Endothelial cell of umbilical vein (primary cell): ENCODE measurements at regions not wholly inside any gene's neighbourhood (a gene's known extent, or its start where the extent isn't known, plus 50 kb on each side); places are given as distances from the start of the nearest gene placed in this dataset.

ENCODE experiments used
- BruUV-seq: library from RNA; stranded (reverse); fragments of 400-500 nt; replicated peaks from 2 replicates; lab custom pipeline; 2021; lab: Mats Ljungman, UMichigan
- CTCF ChIA-PET: fragments of 300-600, 350-600 bp; sonication (Branson Sonifier 250); formaldehyde crosslinking; loops from one replicate; lab custom pipeline; 2021; ENCODE audit warnings: antibody characterized with exemption, inconsistent platforms; lab: Charles Lee
- POLR2A ChIA-PET: fragments of 300-600, 350-600 bp; sonication (Branson Sonifier 250); formaldehyde crosslinking; loops from one replicate; lab custom pipeline; 2021; ENCODE audit warnings: antibody characterized with exemption, inconsistent platforms; lab: Charles Lee
- DNase-seq: peaks from one replicate; pipeline ENCODE4 v3.0.0-alpha.2; 2011; ENCODE audit warnings: low read depth, low spot score
- FAIRE-seq: peaks from 2 replicates; lab custom pipeline; 2011; peaks lifted over from hg19 to GRCh38; lab: Jason Lieb, UNC
- H2AFZ ChIP-seq: 2 replicates; pipeline ENCODE4 v1.6.0; 2012; ENCODE audit warnings: low read depth, low read length, control low read depth, inconsistent platforms
- H3K27ac ChIP-seq: 2 replicates; pipeline ENCODE4 v1.5.1; 2011; ENCODE audit warnings: low read depth, mild to moderate bottlenecking, control low read depth, low read length, moderate library complexity; ENCODE audit not compliant: insufficient read depth
- H3K27me3 ChIP-seq, 2 experiments: 2 replicates each; pipeline versions ENCODE4 v1.6.0 to v1.6.1; 2011; ENCODE audit warnings: low read length in 2 of 2, mixed read lengths in 1 of 2; ENCODE audit not compliant: control insufficient read depth in 2 of 2, insufficient read depth in 2 of 2
- H3K36me3 ChIP-seq, 2 experiments: 2 replicates in 1 of 2; 3 replicates in 1 of 2; pipeline ENCODE4 v1.5.1; 2011; ENCODE audit warnings: low read length in 2 of 2, mild to moderate bottlenecking in 1 of 2, moderate library complexity in 1 of 2; ENCODE audit not compliant: control insufficient read depth in 2 of 2, insufficient read depth in 2 of 2; ENCODE audit errors: extremely low read depth in 1 of 2
- H3K4me1 ChIP-seq: 3 replicates; pipeline ENCODE4 v1.5.1; 2011; ENCODE audit warnings: mild to moderate bottlenecking, low read length; ENCODE audit not compliant: control insufficient read depth, insufficient read depth; ENCODE audit errors: extremely low read depth
- H3K4me2 ChIP-seq: 2 replicates; pipeline ENCODE4 v1.6.1; 2011; ENCODE audit warnings: low read length, control low read depth, mixed read lengths; ENCODE audit not compliant: insufficient read depth
- H3K4me3 ChIP-seq, 3 experiments: fragments of 200-600 bp in 1 of 3; sonication (generic), shearing (Covaris generic) in 1 of 3; replicated peaks in 1 of 3; 2 replicates each; pipeline ENCODE4 v1.5.1; 2011 to 2016; ENCODE audit warnings: control low read depth in 3 of 3, low read length in 3 of 3, mild to moderate bottlenecking in 2 of 3, inconsistent platforms in 1 of 3, low read depth in 1 of 3, moderate library complexity in 1 of 3; ENCODE audit not compliant: insufficient read depth in 1 of 3
- H3K79me2 ChIP-seq: 2 replicates; pipeline ENCODE4 v1.6.0; 2012; ENCODE audit warnings: low read length, inconsistent platforms; ENCODE audit not compliant: control insufficient read depth, insufficient read depth
- H3K9ac ChIP-seq: replicated peaks from 2 replicates; pipeline ENCODE3; 2011; ENCODE audit warnings: low read length, control low read depth; ENCODE audit not compliant: insufficient read depth; ENCODE audit errors: extremely low read depth
- H3K9me1 ChIP-seq: replicated peaks from 3 replicates; pipeline ENCODE4 v1.6.0; 2011; ENCODE audit warnings: mild to moderate bottlenecking, low read length; ENCODE audit not compliant: control insufficient read depth, insufficient read depth; ENCODE audit errors: extremely low read depth
- H3K9me3 ChIP-seq: replicated peaks from 2 replicates; pipeline ENCODE4 v1.5.1; 2012; ENCODE audit warnings: low read length, inconsistent platforms; ENCODE audit not compliant: control insufficient read depth, insufficient read depth
- H4K20me1 ChIP-seq: replicated peaks from 2 replicates; pipeline ENCODE3; 2011; ENCODE audit warnings: mild to moderate bottlenecking, low read length; ENCODE audit not compliant: control insufficient read depth, insufficient read depth; ENCODE audit errors: extremely low read depth
- EZH2 ChIP-seq: IDR thresholded peaks from 2 replicates; pipeline ENCODE4 v1.6.1; 2012; ENCODE audit warnings: borderline replicate concordance, low read depth, mild to moderate bottlenecking, moderate library complexity, low read length, inconsistent platforms; ENCODE audit not compliant: severe bottlenecking
- FOS ChIP-seq: IDR thresholded peaks from 2 replicates; pipeline ENCODE4 v1.6.1; 2011; ENCODE audit warnings: mild to moderate bottlenecking, low read length, moderate library complexity, borderline replicate concordance; ENCODE audit not compliant: insufficient read depth
- GATA2 ChIP-seq: IDR thresholded peaks from 2 replicates; pipeline ENCODE4 v1.7.0; 2011; ENCODE audit warnings: low read depth, mild to moderate bottlenecking, moderate library complexity, mixed read lengths, low read length; ENCODE audit not compliant: insufficient read length, insufficient read depth
- JUN ChIP-seq: IDR thresholded peaks from 2 replicates; pipeline ENCODE4 v1.6.1; 2011; ENCODE audit warnings: borderline replicate concordance, low read depth; ENCODE audit not compliant: insufficient read length, insufficient read depth
- MAX ChIP-seq: IDR thresholded peaks from 2 replicates; pipeline ENCODE4 v1.6.1; 2011; ENCODE audit not compliant: insufficient read depth, insufficient read length
- MYC ChIP-seq: IDR thresholded peaks from one replicate; pipeline ENCODE4 v1.6.1; 2011; ENCODE audit warnings: mild to moderate bottlenecking, low read depth, low read length
- POLR2A ChIP-seq: IDR thresholded peaks from 2 replicates; pipeline ENCODE4 v1.6.1; 2012; ENCODE audit warnings: low read depth, mild to moderate bottlenecking, control low read depth, low read length
- POLR2AphosphoS5 ChIP-seq: IDR thresholded peaks from 2 replicates; pipeline ENCODE4 v1.6.1; 2012; ENCODE audit warnings: low read depth, mild to moderate bottlenecking, control low read depth, low read length, moderate library complexity; ENCODE audit not compliant: insufficient read depth
- dilution Hi-C: fragments of 300-500 bp; cut with MboI; formaldehyde crosslinking; loops from one replicate; pipeline ENCODE4 v1.15.0; 2019; ENCODE audit warnings: low sequenced_read_pairs; ENCODE audit not compliant: extremely low pct_ligation_motif_present
- intact Hi-C: fragments of 100-400 bp; cut with micrococcal nuclease; formaldehyde crosslinking; loops from one replicate; pipeline ENCODE4 v1.10.0; 2022
- TF ChIP-seq, protein P1 (sequence below), 2 donors: IDR thresholded peaks; 1 replicate in 1 of 2; 2 replicates in 1 of 2; pipeline ENCODE4 v1.5.1; 2011; ENCODE audit warnings: low read length in 2 of 2, mild to moderate bottlenecking in 2 of 2, moderate library complexity in 2 of 2, control low read depth in 1 of 2, inconsistent platforms in 1 of 2, low read depth in 1 of 2; ENCODE audit not compliant: insufficient read depth in 1 of 2; ENCODE audit errors: extremely low read depth in 1 of 2

GRCh38 chr1:47563201-47563600 is 125.4 kb downstream of the FOXD2 start:
- BruUV-seq: no TSS peak
- Histone ChIP-seq H3K9me3 (no peaks in the 10 kb centered on the region), H3K4me1 (no peaks in the 10 kb centered on the region), H3K79me2 (no peaks in the 10 kb centered on the region), H3K4me3 (no peak overlapping the region), H4K20me1 (no peaks in the 10 kb centered on the region), H3K27me3 (peaks cover 2% of the 10 kb centered on the region in 2 experiments), H2AFZ (no peak overlapping the region), H3K9ac (no peak overlapping the region), H3K36me3 (no peaks in the 10 kb centered on the region), H3K4me2 (no peak overlapping the region), H3K27ac (no peak overlapping the region), H3K9me1 (no peaks in the 10 kb centered on the region)
- DNase-seq (no peak), FAIRE-seq (no peak)
- intact Hi-C loops (no loop called here), dilution Hi-C loops (no loop called here)
- TF ChIP-seq MYC (no peak), GATA2 (no peak), POLR2AphosphoS5 (no peak), FOS (no peak), JUN (no peak), EZH2 (no peak), POLR2A (no peak), MAX (no peak)
- TF ChIP-seq, protein P1, sequence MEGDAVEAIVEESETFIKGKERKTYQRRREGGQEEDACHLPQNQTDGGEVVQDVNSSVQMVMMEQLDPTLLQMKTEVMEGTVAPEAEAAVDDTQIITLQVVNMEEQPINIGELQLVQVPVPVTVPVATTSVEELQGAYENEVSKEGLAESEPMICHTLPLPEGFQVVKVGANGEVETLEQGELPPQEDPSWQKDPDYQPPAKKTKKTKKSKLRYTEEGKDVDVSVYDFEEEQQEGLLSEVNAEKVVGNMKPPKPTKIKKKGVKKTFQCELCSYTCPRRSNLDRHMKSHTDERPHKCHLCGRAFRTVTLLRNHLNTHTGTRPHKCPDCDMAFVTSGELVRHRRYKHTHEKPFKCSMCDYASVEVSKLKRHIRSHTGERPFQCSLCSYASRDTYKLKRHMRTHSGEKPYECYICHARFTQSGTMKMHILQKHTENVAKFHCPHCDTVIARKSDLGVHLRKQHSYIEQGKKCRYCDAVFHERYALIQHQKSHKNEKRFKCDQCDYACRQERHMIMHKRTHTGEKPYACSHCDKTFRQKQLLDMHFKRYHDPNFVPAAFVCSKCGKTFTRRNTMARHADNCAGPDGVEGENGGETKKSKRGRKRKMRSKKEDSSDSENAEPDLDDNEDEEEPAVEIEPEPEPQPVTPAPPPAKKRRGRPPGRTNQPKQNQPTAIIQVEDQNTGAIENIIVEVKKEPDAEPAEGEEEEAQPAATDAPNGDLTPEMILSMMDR (IDR thresholded peaks at IDR 0.05; ENCODE audit: extremely low read depth in 1 of 2, insufficient read depth in 1 of 2, low read depth in 1 of 2, low read length in 2 of 2): no peak
- POLR2A ChIA-PET: no interaction called here
- CTCF ChIA-PET: no interaction called here
